Gastroesophageal sphincter (tissue), 3 donors: ENCODE measurements at regions not wholly inside any gene's neighbourhood (a gene's known extent, or its start where the extent isn't known, plus 50 kb on each side); places are given as distances from the start of the nearest gene placed in this dataset.
"Not testable (repeated sequence)": the region's sequence is repeated elsewhere in the genome, so short reads cannot be mapped to it uniquely, and the experiment has no call there.

Source experiments
- EP300 ChIP-seq: sonication (generic); formaldehyde crosslinking; IDR thresholded peaks from one replicate; pipeline ENCODE4 v1.6.1; 2017; ENCODE audit warnings: antibody characterized with exemption, mild to moderate bottlenecking
- POLR2A ChIP-seq, 2 donors: fragments of 450-650 bp; IDR thresholded peaks; one replicate each; pipeline ENCODE4 v1.6.1; 2017; ENCODE audit warnings: antibody characterized with exemption in 2 of 2, mild to moderate bottlenecking in 2 of 2, moderate library complexity in 1 of 2
- POLR2AphosphoS5 ChIP-seq: sonication (generic); formaldehyde crosslinking; IDR thresholded peaks from one replicate; pipeline ENCODE4 v1.6.1; 2017; ENCODE audit warnings: antibody characterized with exemption
- TF ChIP-seq, protein P1 (sequence below), 4 experiments: fragments of 200-600 bp in 2 of 4; fragments of 450-650 bp in 2 of 4; sonication (generic) in 1 of 4; IDR thresholded peaks; one replicate each; pipeline ENCODE4 v1.5.1; 2017 to 2019; ENCODE audit warnings: antibody characterized with exemption in 4 of 4, mild to moderate bottlenecking in 2 of 4, moderate library complexity in 2 of 4

DNA sequence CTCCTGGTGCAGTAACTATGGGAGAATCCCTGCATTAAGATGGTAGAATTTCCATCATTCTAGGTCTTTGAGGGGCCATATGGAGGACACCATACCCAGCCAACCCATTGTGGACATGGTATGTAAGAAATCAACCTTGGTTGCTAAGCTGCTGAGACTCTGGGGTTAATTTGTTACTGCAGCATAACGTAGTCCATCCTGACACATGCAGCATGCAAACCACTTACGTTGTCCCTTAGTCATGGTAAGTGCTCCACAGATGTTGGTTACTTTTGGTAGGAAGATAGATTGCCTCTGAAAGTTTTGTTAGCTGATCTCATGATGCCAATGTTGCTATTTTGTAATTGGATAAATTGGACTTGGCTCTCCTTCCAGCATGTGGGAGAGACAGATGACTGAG lies 53.8 kb upstream of the EEF2KMT start:
- TF ChIP-seq, protein P1, sequence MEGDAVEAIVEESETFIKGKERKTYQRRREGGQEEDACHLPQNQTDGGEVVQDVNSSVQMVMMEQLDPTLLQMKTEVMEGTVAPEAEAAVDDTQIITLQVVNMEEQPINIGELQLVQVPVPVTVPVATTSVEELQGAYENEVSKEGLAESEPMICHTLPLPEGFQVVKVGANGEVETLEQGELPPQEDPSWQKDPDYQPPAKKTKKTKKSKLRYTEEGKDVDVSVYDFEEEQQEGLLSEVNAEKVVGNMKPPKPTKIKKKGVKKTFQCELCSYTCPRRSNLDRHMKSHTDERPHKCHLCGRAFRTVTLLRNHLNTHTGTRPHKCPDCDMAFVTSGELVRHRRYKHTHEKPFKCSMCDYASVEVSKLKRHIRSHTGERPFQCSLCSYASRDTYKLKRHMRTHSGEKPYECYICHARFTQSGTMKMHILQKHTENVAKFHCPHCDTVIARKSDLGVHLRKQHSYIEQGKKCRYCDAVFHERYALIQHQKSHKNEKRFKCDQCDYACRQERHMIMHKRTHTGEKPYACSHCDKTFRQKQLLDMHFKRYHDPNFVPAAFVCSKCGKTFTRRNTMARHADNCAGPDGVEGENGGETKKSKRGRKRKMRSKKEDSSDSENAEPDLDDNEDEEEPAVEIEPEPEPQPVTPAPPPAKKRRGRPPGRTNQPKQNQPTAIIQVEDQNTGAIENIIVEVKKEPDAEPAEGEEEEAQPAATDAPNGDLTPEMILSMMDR (IDR thresholded peaks at IDR 0.05) = not testable (repeated sequence)
- not testable (repeated sequence) for TF ChIP-seq POLR2A (IDR thresholded peaks at IDR 0.05); POLR2AphosphoS5; EP300
